GM12878 (cell line): ENCODE measurements at regions not wholly inside any gene's neighbourhood (a gene's known extent, or its start where the extent isn't known, plus 50 kb on each side); places are given as distances from the start of the nearest gene placed in this dataset.
A peak's percentile ranks its signal among the peaks of the same experiment; 100 is the strongest.

ENCODE experiments used
- ATAC-seq: fragments of 200-7000 bp; cut with Tn5 transposase; 3 replicates; pipeline ENCODE4 v1.9.1; 2020; ENCODE audit warnings: mild to moderate bottlenecking, moderate library complexity
- BruUV-seq: library from RNA; stranded (reverse); fragments of 400-500 nt; replicated peaks from 2 replicates; lab custom pipeline; 2021; lab: Mats Ljungman, UMichigan
- CTCF ChIA-PET: fragments of 300-600 bp; sonication (Branson Sonifier 250); formaldehyde crosslinking; extraction: SDS; loops from one replicate; lab custom pipeline; 2021; ENCODE audit warnings: inconsistent platforms; lab: Yijun Ruan, JAX
- POLR2A ChIA-PET: fragments of 350-600 bp; formaldehyde crosslinking; extraction: SDS; loops from one replicate; lab custom pipeline; 2021; ENCODE audit warnings: inconsistent platforms; lab: Charles Lee
- RAD21 ChIA-PET: fragments of 300-600 bp; sonication (Branson Sonifier 250); formaldehyde crosslinking; loops from one replicate; lab custom pipeline; 2023; ENCODE audit warnings: antibody characterized with exemption; ENCODE audit not compliant: unreplicated experiment; lab: Charles Lee
- SMC1A ChIA-PET: fragments of 300-600 bp; sonication (Branson Sonifier 250); formaldehyde crosslinking; loops from one replicate; lab custom pipeline; 2023; ENCODE audit not compliant: unreplicated experiment, uncharacterized antibody; lab: Charles Lee
- DNase-seq: peaks from one replicate; pipeline ENCODE4 v3.0.0-alpha.2; 2011; ENCODE audit warnings: low read depth, low spot score
- FAIRE-seq: peaks from 3 replicates; lab custom pipeline; 2011; peaks lifted over from hg19 to GRCh38; lab: Jason Lieb, UNC
- H2AFZ ChIP-seq: 2 replicates; pipeline ENCODE4 v1.6.0; 2011; ENCODE audit warnings: low read depth, low read length, control low read depth; ENCODE audit not compliant: control insufficient read depth
- H3K27ac ChIP-seq: 2 replicates; pipeline ENCODE4 v1.5.1; 2011; ENCODE audit warnings: control low read depth; ENCODE audit not compliant: control insufficient read depth, insufficient read depth
- H3K27me3 ChIP-seq, 2 experiments: replicated peaks in 1 of 2; 2 replicates each; pipeline versions ENCODE4 v1.6.0 to v1.6.1; 2011; ENCODE audit warnings: low read length in 1 of 2; ENCODE audit not compliant: control insufficient read depth in 2 of 2, insufficient read depth in 2 of 2
- H3K36me3 ChIP-seq, 2 experiments: 2 replicates each; pipeline ENCODE4 v1.5.1; 2011; ENCODE audit warnings: low read length in 1 of 2; ENCODE audit not compliant: control insufficient read depth in 2 of 2, insufficient read depth in 2 of 2
- H3K4me1 ChIP-seq: 2 replicates; pipeline ENCODE4 v1.6.1; 2011; ENCODE audit warnings: mild to moderate bottlenecking, low read length, moderate library complexity, mixed read lengths; ENCODE audit not compliant: control insufficient read depth, insufficient read depth
- H3K4me2 ChIP-seq: 2 replicates; pipeline ENCODE4 v1.6.0; 2011; ENCODE audit warnings: control low read depth; ENCODE audit not compliant: control insufficient read depth, insufficient read depth
- H3K4me3 ChIP-seq: fragments of 200-600 bp; sonication (generic); 2 replicates; pipeline ENCODE4 v1.5.1; 2016
- H3K79me2 ChIP-seq: 2 replicates; pipeline ENCODE4 v1.6.0; 2011; ENCODE audit warnings: low read length; ENCODE audit not compliant: control insufficient read depth, insufficient read depth
- H3K9ac ChIP-seq: 2 replicates; pipeline ENCODE4 v1.8.0; 2011; ENCODE audit warnings: low read length, control low read depth, mixed read lengths; ENCODE audit not compliant: control insufficient read depth, insufficient read depth
- H3K9me3 ChIP-seq: replicated peaks from 3 replicates; pipeline ENCODE4 v1.5.1; 2011; ENCODE audit warnings: mild to moderate bottlenecking, low read length; ENCODE audit not compliant: control insufficient read depth, insufficient read depth
- H4K20me1 ChIP-seq: 2 replicates; pipeline ENCODE4 v1.6.0; 2011; ENCODE audit not compliant: control insufficient read depth, insufficient read depth
- BCL11A ChIP-seq: IDR thresholded peaks from 2 replicates; pipeline ENCODE4 v1.6.1; 2011; ENCODE audit warnings: low read depth, low read length
- DPF2 ChIP-seq: fragments of 450-650 bp; IDR thresholded peaks from 2 replicates; pipeline ENCODE4 v1.6.1; 2017; ENCODE audit warnings: mild to moderate bottlenecking
- EED ChIP-seq: sonication (generic); IDR thresholded peaks from 2 replicates; pipeline ENCODE4 v1.6.1; 2016; ENCODE audit warnings: antibody characterized with exemption, low read depth
- ESRRA ChIP-seq: IDR thresholded peaks from 2 replicates; pipeline ENCODE4 v1.6.1; 2012; ENCODE audit warnings: mild to moderate bottlenecking, low read length, improper control_type of control experiment
- NBN ChIP-seq: fragments of 450-650 bp; IDR thresholded peaks from 2 replicates; pipeline ENCODE4 v1.6.1; 2016
- NKRF ChIP-seq: fragments of 450-650 bp; conservative IDR thresholded peaks from 2 replicates; pipeline ENCODE4 v1.6.1; 2017; ENCODE audit warnings: mild to moderate bottlenecking, moderate library complexity
- NRF1 ChIP-seq: conservative IDR thresholded peaks from 2 replicates; pipeline ENCODE4 v1.6.1; 2011; ENCODE audit warnings: mild to moderate bottlenecking, low read depth, low read length, improper control_type of control experiment
- RCOR1 ChIP-seq: conservative IDR thresholded peaks from 2 replicates; pipeline ENCODE4 v1.6.1; 2012; ENCODE audit warnings: low read depth, low read length, improper control_type of control experiment
- RFX5 ChIP-seq: IDR thresholded peaks from 2 replicates; pipeline ENCODE4 v1.6.1; 2011; ENCODE audit warnings: low read depth, low read length, improper control_type of control experiment
- SMAD1 ChIP-seq: fragments of 450-650 bp; IDR thresholded peaks from 2 replicates; pipeline ENCODE4 v1.6.1; 2018; ENCODE audit warnings: mild to moderate bottlenecking, low read depth; ENCODE audit not compliant: partially characterized antibody
- TCF12 ChIP-seq: IDR thresholded peaks from 2 replicates; pipeline ENCODE4 v1.6.1; 2011; ENCODE audit warnings: low read depth, mild to moderate bottlenecking, low read length
- USF2 ChIP-seq: IDR thresholded peaks from 2 replicates; pipeline ENCODE4 v1.6.1; 2011; ENCODE audit warnings: low read depth, low read length, improper control_type of control experiment, borderline replicate concordance
- ZNF207 ChIP-seq: fragments of 450-650 bp; IDR thresholded peaks from 2 replicates; pipeline ENCODE4 v1.6.1; 2014; ENCODE audit warnings: antibody characterized with exemption, mild to moderate bottlenecking, borderline replicate concordance
- WGBS: methylation state at CpG from one replicate; pipeline ENCODE4 v1.1.6; 2016; ENCODE audit warnings: low lambda C conversion rate; ENCODE audit not compliant: insufficient replicate concordance, insufficient coverage; ENCODE audit errors: missing lambda C conversion rate; 5-methylcytosine and 5-hydroxymethylcytosine counted together
- in situ Hi-C: fragments of 300-500 bp; cut with MboI; formaldehyde crosslinking; loops from 9 replicates; pipeline ENCODE4 v1.14.3; 2018; ENCODE audit warnings: mixed read lengths
- intact Hi-C: fragments of 100-400 bp; cut with micrococcal nuclease; formaldehyde crosslinking; loops from one replicate; pipeline ENCODE4 v1.14.2; 2022; ENCODE audit not compliant: unreplicated experiment

GRCh38 chr2:196376984-196377877 is 205.9 kb upstream of the STK17B start (continued):
- TF ChIP-seq NBN (peak; percentile 84; the same call in 1 of the 2 replicates), EED (peak; percentile 84), BCL11A (peak; percentile 74; the same call in 1 of the 2 replicates), TCF12 (peak; percentile 83), NRF1 (no peak), ZNF207 (no peak), SMAD1 (peak; percentile 97), RCOR1 (no peak), USF2 (no peak), ESRRA (no peak), DPF2 (0 out of 2 replicates have a peak, but pooled peaks have one; percentile 24)

GRCh38 chr2:196379600-196379999 is 208.2 kb upstream of the STK17B start:
- H3K4me1 ChIP-seq = peaks cover 47% of the 10 kb centered on the region

More at GRCh38 chr2:196379600-196379999, 208.2 kb upstream of the STK17B start:
- 88% methylated on average over 3 of the region's 3 CpGs for WGBS
- CTCF ChIA-PET = interaction anchor here (1.0 to 2.7 kb wide), 7 partner anchors 9 to 85 kb away, joined by 3 to 19 read pairs (median 6); no protein-coding TSS in a partner anchor
- Histone ChIP-seq H3K4me3 (no peak overlapping the region), H3K9ac (no peak overlapping the region), H3K9me3 (peaks cover 11% of the 10 kb centered on the region), H3K36me3 (no peaks in the 10 kb centered on the region; a peak in 1 of 4 replicates), H3K79me2 (peaks cover 64% of the 10 kb centered on the region), H3K27me3 (no peaks in the 10 kb centered on the region), H2AFZ (no peak overlapping the region), H4K20me1 (no peaks in the 10 kb centered on the region), H3K4me2 (no peak overlapping the region), H3K27ac (peak overlapping the region; percentile 67; the same call in 1 of the 2 replicates)
- intact Hi-C loops = no loop called here
- no peak for ATAC-seq
- no TSS peak for BruUV-seq
- SMC1A ChIA-PET = interaction anchor here (1.0 to 2.8 kb wide), 10 partner anchors 8 to 73 kb away, joined by 3 to 34 read pairs (median 7); no protein-coding TSS in a partner anchor
- TF ChIP-seq NKRF (no peak), RFX5 (no peak)
- RAD21 ChIA-PET = interaction anchor here (1.3 to 2.6 kb wide), 9 partner anchors 11 to 303 kb away, joined by 3 to 37 read pairs (median 9); no protein-coding TSS in a partner anchor
- DNase-seq = no peak
- FAIRE-seq = no peak
- POLR2A ChIA-PET = interaction anchor here (0.5 to 2.4 kb wide), 6 partner anchors 19 to 547 kb away, joined by 3 to 6 read pairs (median 4); no protein-coding TSS in a partner anchor
- in situ Hi-C loops = no loop called here
